MM.1S (cell line): ENCODE measurements at regions not wholly inside any gene's neighbourhood (a gene's known extent, or its start where the extent isn't known, plus 50 kb on each side); places are given as distances from the start of the nearest gene placed in this dataset.

ENCODE experiments used
- CTCF ChIP-seq: fragments of 300-600 bp; sonication (generic); IDR thresholded peaks from 2 replicates; pipeline ENCODE4 v1.5.1; 2016; ENCODE audit warnings: antibody characterized with exemption, low read length, mixed read lengths
- EZH2 ChIP-seq: fragments of 300-600 bp; sonication (generic); optimal IDR thresholded peaks from 2 replicates; pipeline ENCODE3; 2017; ENCODE audit warnings: low read depth, mild to moderate bottlenecking, antibody characterized with exemption, low read length, mixed read lengths
- EZH2phosphoT487 ChIP-seq: fragments of 300-600 bp; sonication (generic); IDR thresholded peaks from 2 replicates; pipeline ENCODE4 v1.6.1; 2018; ENCODE audit warnings: antibody characterized with exemption, low read length

GRCh38 chr1:163896001-163896400 lies 574.2 kb downstream of the NUF2 start:
- TF ChIP-seq CTCF (no peak), EZH2 (no peak), EZH2phosphoT487 (no peak)
